ENCODE measurements at regions not wholly inside any gene's neighbourhood (a gene's known extent, or its start where the extent isn't known, plus 50 kb on each side); places are given as distances from the start of the nearest gene placed in this dataset.

GRCh38 chr2:207448006-207448405, 81.8 kb upstream of the CREB1 start:
- no peak for DNase-seq (ENCODE audit: low read depth, low spot score)
- no peaks in the 10 kb centered on the region for H3K27me3 ChIP-seq (replicated peaks in 1 of 2; ENCODE audit: control insufficient read depth in 2 of 2, insufficient read depth in 2 of 2, low read length in 1 of 2)
- in situ Hi-C loops (cut with MboI) = no loop called here
- intact Hi-C loops (cut with micrococcal nuclease; ENCODE audit: unreplicated experiment) = no loop called here
- ChIA-PET SMC1A (ENCODE audit: uncharacterized antibody, unreplicated experiment) (no interaction called here), POLR2A (no interaction called here), RAD21 (ENCODE audit: unreplicated experiment) (no interaction called here), CTCF (interaction anchor here (1.0 to 1.7 kb wide), 2 partner anchors 26 to 107 kb away, joined by 3 read pairs; no protein-coding TSS in a partner anchor)
- no peak overlapping the region for H3K4me2 ChIP-seq (ENCODE audit: control insufficient read depth, insufficient read depth)
- no peak for ATAC-seq
- no peak overlapping the region for H2AFZ ChIP-seq (ENCODE audit: control insufficient read depth, low read depth, low read length)
- H3K9ac ChIP-seq (ENCODE audit: control insufficient read depth, insufficient read depth, low read length) = no peak overlapping the region
- BruUV-seq (replicated peaks) = no TSS peak
- 71% methylated on average over 1 of the region's 1 CpG for WGBS (ENCODE audit: insufficient coverage, insufficient replicate concordance, low lambda C conversion rate, missing lambda C conversion rate)
- H3K9me3 ChIP-seq (replicated peaks; ENCODE audit: control insufficient read depth, insufficient read depth, low read length) = no peaks in the 10 kb centered on the region
- no peaks in the 10 kb centered on the region for H3K4me1 ChIP-seq (ENCODE audit: control insufficient read depth, insufficient read depth, low read length)
- no peaks in the 10 kb centered on the region for H3K79me2 ChIP-seq (ENCODE audit: control insufficient read depth, insufficient read depth, low read length)
- no peak for FAIRE-seq
- TF ChIP-seq SMC3 (IDR thresholded peaks at IDR 0.05; ENCODE audit: borderline replicate concordance, low read length) (no peak), BCLAF1 (IDR thresholded peaks at IDR 0.05) (no peak), EGR1 (IDR thresholded peaks at IDR 0.05; ENCODE audit: borderline replicate concordance in 1 of 2, low read depth in 2 of 2, low read length in 2 of 2) (no peak), KDM1A (IDR thresholded peaks at IDR 0.05; ENCODE audit: borderline replicate concordance) (no peak)
- TF ChIP-seq, protein P1, sequence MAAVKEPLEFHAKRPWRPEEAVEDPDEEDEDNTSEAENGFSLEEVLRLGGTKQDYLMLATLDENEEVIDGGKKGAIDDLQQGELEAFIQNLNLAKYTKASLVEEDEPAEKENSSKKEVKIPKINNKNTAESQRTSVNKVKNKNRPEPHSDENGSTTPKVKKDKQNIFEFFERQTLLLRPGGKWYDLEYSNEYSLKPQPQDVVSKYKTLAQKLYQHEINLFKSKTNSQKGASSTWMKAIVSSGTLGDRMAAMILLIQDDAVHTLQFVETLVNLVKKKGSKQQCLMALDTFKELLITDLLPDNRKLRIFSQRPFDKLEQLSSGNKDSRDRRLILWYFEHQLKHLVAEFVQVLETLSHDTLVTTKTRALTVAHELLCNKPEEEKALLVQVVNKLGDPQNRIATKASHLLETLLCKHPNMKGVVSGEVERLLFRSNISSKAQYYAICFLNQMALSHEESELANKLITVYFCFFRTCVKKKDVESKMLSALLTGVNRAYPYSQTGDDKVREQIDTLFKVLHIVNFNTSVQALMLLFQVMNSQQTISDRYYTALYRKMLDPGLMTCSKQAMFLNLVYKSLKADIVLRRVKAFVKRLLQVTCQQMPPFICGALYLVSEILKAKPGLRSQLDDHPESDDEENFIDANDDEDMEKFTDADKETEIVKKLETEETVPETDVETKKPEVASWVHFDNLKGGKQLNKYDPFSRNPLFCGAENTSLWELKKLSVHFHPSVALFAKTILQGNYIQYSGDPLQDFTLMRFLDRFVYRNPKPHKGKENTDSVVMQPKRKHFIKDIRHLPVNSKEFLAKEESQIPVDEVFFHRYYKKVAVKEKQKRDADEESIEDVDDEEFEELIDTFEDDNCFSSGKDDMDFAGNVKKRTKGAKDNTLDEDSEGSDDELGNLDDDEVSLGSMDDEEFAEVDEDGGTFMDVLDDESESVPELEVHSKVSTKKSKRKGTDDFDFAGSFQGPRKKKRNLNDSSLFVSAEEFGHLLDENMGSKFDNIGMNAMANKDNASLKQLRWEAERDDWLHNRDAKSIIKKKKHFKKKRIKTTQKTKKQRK (IDR thresholded peaks at IDR 0.05; ENCODE audit: low read depth, low read length) = no peak
- TF ChIP-seq, protein P2, sequence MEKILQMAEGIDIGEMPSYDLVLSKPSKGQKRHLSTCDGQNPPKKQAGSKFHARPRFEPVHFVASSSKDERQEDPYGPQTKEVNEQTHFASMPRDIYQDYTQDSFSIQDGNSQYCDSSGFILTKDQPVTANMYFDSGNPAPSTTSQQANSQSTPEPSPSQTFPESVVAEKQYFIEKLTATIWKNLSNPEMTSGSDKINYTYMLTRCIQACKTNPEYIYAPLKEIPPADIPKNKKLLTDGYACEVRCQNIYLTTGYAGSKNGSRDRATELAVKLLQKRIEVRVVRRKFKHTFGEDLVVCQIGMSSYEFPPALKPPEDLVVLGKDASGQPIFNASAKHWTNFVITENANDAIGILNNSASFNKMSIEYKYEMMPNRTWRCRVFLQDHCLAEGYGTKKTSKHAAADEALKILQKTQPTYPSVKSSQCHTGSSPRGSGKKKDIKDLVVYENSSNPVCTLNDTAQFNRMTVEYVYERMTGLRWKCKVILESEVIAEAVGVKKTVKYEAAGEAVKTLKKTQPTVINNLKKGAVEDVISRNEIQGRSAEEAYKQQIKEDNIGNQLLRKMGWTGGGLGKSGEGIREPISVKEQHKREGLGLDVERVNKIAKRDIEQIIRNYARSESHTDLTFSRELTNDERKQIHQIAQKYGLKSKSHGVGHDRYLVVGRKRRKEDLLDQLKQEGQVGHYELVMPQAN (conservative IDR thresholded peaks at IDR 0.05) = no peak
- H3K4me3 ChIP-seq = no peak overlapping the region
- H3K27ac ChIP-seq (ENCODE audit: control insufficient read depth, insufficient read depth) = no peak overlapping the region
- no peaks in the 10 kb centered on the region for H4K20me1 ChIP-seq (ENCODE audit: control insufficient read depth, insufficient read depth)
- H3K36me3 ChIP-seq (ENCODE audit: control insufficient read depth in 2 of 2, insufficient read depth in 2 of 2, low read length in 1 of 2) = no peaks in the 10 kb centered on the region

Data from GM12878 (cell line).